Heart right ventricle (tissue), 16 donors: ENCODE measurements at regions not wholly inside any gene's neighbourhood (a gene's known extent, or its start where the extent isn't known, plus 50 kb on each side); places are given as distances from the start of the nearest gene placed in this dataset.

ENCODE experiments used
- ATAC-seq, 8 donors: fragments of 200-7000 bp; cut with Tn5 transposase; one replicate each; pipeline ENCODE4 v1.9.1; 2020; ENCODE audit warnings: mild to moderate bottlenecking in 8 of 8, moderate library complexity in 8 of 8, moderate number of reproducible peaks in 1 of 8
- DNase-seq, 2 donors: peaks; one replicate each; pipeline ENCODE4 v3.0.0-alpha.2; 2020
- H3K27ac ChIP-seq, 10 donors: fragments of 200-600 bp; sonication (generic) in 2 of 10; one replicate each; pipeline versions ENCODE4 v1.5.0 to v1.8.0; 2020 to 2022; ENCODE audit warnings: mild to moderate bottlenecking in 3 of 10
- H3K27me3 ChIP-seq, 7 donors: fragments of 200-600 bp; one replicate each; pipeline ENCODE4 v1.8.0; 2021 to 2022; ENCODE audit warnings: mild to moderate bottlenecking in 2 of 7
- H3K36me3 ChIP-seq, 9 donors: fragments of 200-600 bp; sonication (generic) in 1 of 9; one replicate each; pipeline versions ENCODE4 v1.5.0 to v1.8.0; 2020 to 2022; ENCODE audit warnings: mild to moderate bottlenecking in 2 of 9
- H3K4me1 ChIP-seq, 9 donors: fragments of 200-600 bp; sonication (generic) in 1 of 9; one replicate each; pipeline versions ENCODE4 v1.5.0 to v1.8.0; 2020 to 2022; ENCODE audit warnings: mild to moderate bottlenecking in 4 of 9
- H3K4me3 ChIP-seq, 10 donors: fragments of 200-600 bp; sonication (generic) in 2 of 10; one replicate each; pipeline versions ENCODE4 v1.5.0 to v1.8.0; 2020 to 2022; ENCODE audit warnings: mild to moderate bottlenecking in 7 of 10, moderate library complexity in 2 of 10
- H3K9me3 ChIP-seq, 11 donors: fragments of 200-600 bp in 10 of 11; sonication (generic) in 2 of 11; one replicate each; pipeline versions ENCODE4 v1.5.0 to v1.8.0; 2013 to 2022; ENCODE audit warnings: mild to moderate bottlenecking in 2 of 11, control low read depth in 1 of 11, moderate library complexity in 1 of 11
- CTCF ChIP-seq, 9 donors: fragments of 200-600 bp; sonication (generic) in 2 of 9; IDR thresholded peaks; one replicate each; pipeline versions ENCODE4 v1.5.0 to v1.8.0; 2021 to 2022; ENCODE audit warnings: antibody characterized with exemption in 9 of 9, mild to moderate bottlenecking in 5 of 9, moderate library complexity in 1 of 9
- WGBS, 2 donors: extraction: QIAGEN DNeasy Blood & Tissue Kit; methylation state at CpG; one replicate each; pipeline ENCODE4 v1.1.7; 2013; ENCODE audit warnings: inconsistent platforms in 1 of 2; 5-methylcytosine and 5-hydroxymethylcytosine counted together
- intact Hi-C, 10 donors: fragments of 100-400 bp; cut with DNase I; formaldehyde crosslinking; loops; one replicate each; pipeline versions ENCODE4 v1.11.1 to v1.14.2; 2022
- donor health status: Arrhythmogenic right ventricular cardiomyopathy.
- donor health status: ischemic (EF 13 %, LVEDD 7.1; RV severe dilation, severe dysfunction).
- donor health status: healthy with polysubstance abuse.
- donor health status: DM: no; HTN: yes; CAD: no.
- donor health status: DM: no; HTN: no; CAD: no.
- donor health status: ischemic (EF 25% LVEDD 6.9; RV normal size, moderate dysfunction).
- donor health status: ischemic (EF 25% LVEDD 5.7; RV mildly dilated, moderate dysfunction).
- donor health status: healthy.
- donor health status: DM: yes; HTN: yes; CAD: no.
- donor health status: Ischemic cardiomyopathy.
- donor health status: ischemic (EF 35%, LVEDD 5.7; RV mildly dilated, moderate dysfunction).
- donor health status: nonischemic (EF 11% LVEDD 7.7; RV severe dilation, severe dysfunction).
- donor health status: DM: yes; HTN: yes; CAD: no.
- donor health status: PGD.
- donor health status: ischemic (EF 29% LVEDD 5.4; RV normal size, mild dysfunction).
- donor health status: nonischemic (EF 23%, LVEDD 6.1; RV moderate dilation, normal function).

GRCh38 chr15:27696530-27696929 lies 402.6 kb downstream of the OCA2 start:
- DNase-seq = no peak
- H3K36me3 ChIP-seq = no peaks in the 10 kb centered on the region
- 51 to 56% methylated on average over 4 of the region's 4 CpGs for WGBS, 2 donors
- peaks cover 0 to 7% (median 0%) of the 10 kb centered on the region in 9 donors for H3K4me1 ChIP-seq
- ATAC-seq = peak in 1 of 8 donors; percentile 63
- H3K27ac ChIP-seq = no peak overlapping the region
- TF ChIP-seq CTCF (IDR thresholded peaks at IDR 0.05) = no peak
- peaks cover 0 to 2% (median 0%) of the 10 kb centered on the region in 7 donors for H3K27me3 ChIP-seq
- H3K4me3 ChIP-seq = no peak overlapping the region
- peaks cover 0 to 3% (median 0%) of the 10 kb centered on the region in 11 donors for H3K9me3 ChIP-seq
- intact Hi-C loops = no loop called here

- no peak for DNase-seq
- no peak for ATAC-seq
- Histone ChIP-seq H3K4me1 (peaks cover 0 to 7% (median 0%) of the 10 kb centered on the region in 9 donors), H3K36me3 (no peaks in the 10 kb centered on the region), H3K9me3 (peaks cover 0 to 3% (median 0%) of the 10 kb centered on the region in 11 donors), H3K4me3 (no peak overlapping the region), H3K27ac (no peak overlapping the region), H3K27me3 (no peaks in the 10 kb centered on the region)
- TF ChIP-seq CTCF (IDR thresholded peaks at IDR 0.05) = no peak
- intact Hi-C loops = no loop called here
- 87 to 88% methylated on average over 2 of the region's 2 CpGs for WGBS, 2 donors
Measured at GRCh38 chr15:27695726-27696125, 403.4 kb downstream of the OCA2 start.

- peaks cover 0 to 7% (median 0%) of the 10 kb centered on the region in 9 donors for H3K4me1 ChIP-seq
- no peak for DNase-seq
- WGBS, 2 donors = 49 to 50% methylated on average over 6 of the region's 6 CpGs
Measured at GRCh38 chr15:27694506-27695087, 404.5 kb downstream of the OCA2 start.

GRCh38 chr15:27693280-27693679 lies 405.8 kb downstream of the OCA2 start:
- no peak for DNase-seq
- no peaks in the 10 kb centered on the region for H3K9me3 ChIP-seq
- ATAC-seq = no peak
- no peak overlapping the region for H3K4me3 ChIP-seq
- TF ChIP-seq CTCF (IDR thresholded peaks at IDR 0.05) = no peak
- H3K27me3 ChIP-seq = no peaks in the 10 kb centered on the region
- H3K27ac ChIP-seq = no peak overlapping the region
- no peaks in the 10 kb centered on the region for H3K36me3 ChIP-seq
- WGBS, 2 donors = 75 to 82% methylated on average over 2 of the region's 2 CpGs
- peaks cover 0 to 7% (median 0%) of the 10 kb centered on the region in 9 donors for H3K4me1 ChIP-seq
- intact Hi-C loops = no loop called here

More at GRCh38 chr15:27694506-27695087, 404.5 kb downstream of the OCA2 start:
- ATAC-seq = no peak
- Histone ChIP-seq H3K4me3 (no peak overlapping the region), H3K9me3 (no peaks in the 10 kb centered on the region), H3K36me3 (no peaks in the 10 kb centered on the region), H3K27me3 (no peaks in the 10 kb centered on the region), H3K27ac (no peak overlapping the region)
- no peak for TF ChIP-seq CTCF (IDR thresholded peaks at IDR 0.05)
- intact Hi-C loops = no loop called here
